ENCODE measurements at regions not wholly inside any gene's neighbourhood (a gene's known extent, or its start where the extent isn't known, plus 50 kb on each side); places are given as distances from the start of the nearest gene placed in this dataset.
"Not testable (repeated sequence)": the region's sequence is repeated elsewhere in the genome, so short reads cannot be mapped to it uniquely, and the experiment has no call there.

DNA sequence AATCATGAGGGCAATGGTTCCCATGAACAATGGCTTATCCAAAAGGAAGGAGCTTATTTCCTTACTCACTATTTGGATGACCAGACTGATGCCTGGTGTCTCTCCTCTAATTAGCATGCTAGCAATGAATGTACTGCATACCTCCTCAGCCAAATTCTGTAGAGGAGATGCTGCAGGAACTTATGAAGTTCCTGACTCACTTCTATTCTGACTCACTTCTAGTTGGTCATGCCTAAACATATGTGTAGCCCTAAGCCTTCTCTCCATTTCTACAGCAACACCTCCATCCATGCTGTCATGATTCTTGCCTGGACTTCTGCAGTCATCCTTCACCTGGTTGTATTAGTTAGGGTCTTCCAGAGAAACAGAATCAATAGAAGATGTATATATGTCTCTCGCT is 59.9 kb upstream of the MRPS9 start:
- no peak for DNase-seq (ENCODE audit: low spot score)

DNA sequence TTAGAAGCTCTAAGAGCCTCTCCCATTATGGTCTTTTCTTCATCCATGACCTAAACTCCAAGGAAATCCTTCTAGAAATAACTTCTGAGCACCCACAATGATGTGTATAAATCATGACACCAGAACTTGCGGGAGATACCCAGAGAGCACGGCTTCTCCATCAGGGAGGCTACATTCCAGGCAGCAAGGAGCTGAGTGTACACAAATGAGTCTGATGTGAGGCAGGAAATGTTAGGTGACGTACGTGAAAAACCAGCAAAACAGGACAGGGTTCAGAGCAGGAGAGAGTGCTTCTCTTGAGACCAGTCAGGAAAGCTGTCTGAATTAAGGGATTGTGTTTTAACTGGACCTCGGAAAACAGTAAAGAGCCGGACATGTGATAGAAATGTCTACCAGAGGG is 58.1 kb upstream of the MRPS9 start:
- not testable (repeated sequence) for DNase-seq (ENCODE audit: low spot score)

DNA sequence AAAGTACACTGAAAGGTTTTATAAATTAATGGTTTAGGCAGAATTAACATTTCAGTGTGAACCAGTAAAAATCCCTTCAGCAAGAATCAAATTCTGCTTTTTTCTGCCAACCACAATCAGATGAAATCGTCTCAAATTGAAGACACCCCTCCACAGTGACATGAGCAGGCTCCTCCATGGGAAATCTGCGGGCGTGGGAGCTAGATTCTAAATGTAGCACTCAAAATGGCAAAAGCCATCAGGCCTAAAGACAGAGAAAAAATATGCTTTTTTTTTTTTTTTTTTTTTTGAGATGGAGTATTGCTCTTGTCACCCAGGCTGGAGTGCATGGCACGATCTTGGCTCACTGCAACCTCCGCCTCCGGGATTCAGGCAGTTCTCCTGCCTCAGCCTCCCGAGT is 55.8 kb upstream of the MRPS9 start:
- no peak for DNase-seq (ENCODE audit: low spot score)
